Kidney (tissue), 13 donors: ENCODE measurements at regions not wholly inside any gene's neighbourhood (a gene's known extent, or its start where the extent isn't known, plus 50 kb on each side); places are given as distances from the start of the nearest gene placed in this dataset.

Experiments
- DNase-seq, 5 donors: peaks; one replicate each; pipeline ENCODE4 v3.0.0-alpha.2; 2013 to 2020
- FAIRE-seq: peaks from 2 replicates; lab custom pipeline; 2012; peaks lifted over from hg19 to GRCh38; lab: Jason Lieb, UNC
- H3K27ac ChIP-seq, 2 donors: one replicate each; pipeline ENCODE4 v1.7.0; 2013; ENCODE audit warnings: low read depth in 2 of 2, low read length in 2 of 2, inconsistent platforms in 1 of 2
- H3K27me3 ChIP-seq: one replicate; pipeline ENCODE4 v1.7.1; 2013; ENCODE audit warnings: low read length, inconsistent platforms; ENCODE audit not compliant: control insufficient read depth, insufficient read depth
- H3K36me3 ChIP-seq, 3 donors: one replicate each; pipeline versions ENCODE4 v1.7.0 to v1.7.1; 2013; ENCODE audit warnings: low read length in 3 of 3, control low read depth in 1 of 3, inconsistent platforms in 1 of 3; ENCODE audit not compliant: insufficient read depth in 3 of 3, control insufficient read depth in 2 of 3
- H3K4me1 ChIP-seq, 3 donors: one replicate each; pipeline versions ENCODE4 v1.7.0 to v1.7.1; 2013; ENCODE audit warnings: low read length in 3 of 3, inconsistent platforms in 1 of 3, low read depth in 1 of 3; ENCODE audit not compliant: control insufficient read depth in 2 of 3, insufficient read depth in 2 of 3
- H3K4me3 ChIP-seq, 3 donors: one replicate each; pipeline versions ENCODE4 v1.7.0 to v1.8.1; 2013; ENCODE audit warnings: low read length in 3 of 3, control low read depth in 1 of 3, inconsistent platforms in 1 of 3
- H3K9ac ChIP-seq, 3 donors: one replicate each; pipeline versions ENCODE4 v1.7.0 to v1.7.1; 2013; ENCODE audit warnings: low read length in 3 of 3, control low read depth in 1 of 3, inconsistent platforms in 1 of 3
- H3K9me3 ChIP-seq, 3 donors: one replicate each; pipeline versions ENCODE4 v1.7.0 to v1.7.1; 2013; ENCODE audit warnings: low read length in 3 of 3, control low read depth in 1 of 3, inconsistent platforms in 1 of 3; ENCODE audit not compliant: control insufficient read depth in 2 of 3, insufficient read depth in 1 of 3
- CTCF ChIP-seq: IDR thresholded peaks from 3 replicates; pipeline ENCODE4 v1.5.1; 2012; ENCODE audit warnings: mild to moderate bottlenecking, moderate library complexity, borderline replicate concordance; ENCODE audit not compliant: insufficient read depth; ENCODE audit errors: extremely low read depth
- intact Hi-C: fragments of 100-400 bp; cut with DNase I; formaldehyde crosslinking; loops from one replicate; pipeline ENCODE4 v1.11.1; 2022
- donor health status: control.
- donor health status: control.
- donor health status: control.
- donor health status: control.
- donor health status: control.
- donor health status: DM: yes; HTN: yes; CAD: no.
- donor health status: Normal renal cell carcinoma (clear cell type).

- H3K27me3 ChIP-seq: peaks cover 14% of the 10 kb centered on the region
- intact Hi-C loops: no loop called here
- DNase-seq (no peak), FAIRE-seq (no peak)
- H3K9ac ChIP-seq: no peak overlapping the region
- no peak overlapping the region for H3K4me3 ChIP-seq
- no peak overlapping the region for H3K27ac ChIP-seq
- no peaks in the 10 kb centered on the region for H3K36me3 ChIP-seq
- no peak for TF ChIP-seq CTCF
- H3K4me1 ChIP-seq: no peaks in the 10 kb centered on the region
- no peaks in the 10 kb centered on the region for H3K9me3 ChIP-seq
These were observed 107.4 kb upstream of the BARHL2 start for GRCh38 chr1:90824551-90824950.

GRCh38 chr1:90823686-90824085 lies 106.6 kb upstream of the BARHL2 start:
- H3K27me3 ChIP-seq: peaks cover 5% of the 10 kb centered on the region
- TF ChIP-seq CTCF: no peak
- H3K27ac ChIP-seq: no peak overlapping the region
- DNase-seq (no peak), FAIRE-seq (no peak)
- intact Hi-C loops: no loop called here
- H3K4me3 ChIP-seq: no peak overlapping the region
- H3K9ac ChIP-seq: no peak overlapping the region
- no peaks in the 10 kb centered on the region for H3K4me1 ChIP-seq
- H3K36me3 ChIP-seq: no peaks in the 10 kb centered on the region
- no peaks in the 10 kb centered on the region for H3K9me3 ChIP-seq

GRCh38 chr1:90821788-90822359 lies 104.8 kb upstream of the BARHL2 start:
- no peaks in the 10 kb centered on the region for H3K9me3 ChIP-seq
- no peaks in the 10 kb centered on the region for H3K36me3 ChIP-seq
- no peak overlapping the region for H3K9ac ChIP-seq
- no peak for TF ChIP-seq CTCF
- no peak overlapping the region for H3K4me3 ChIP-seq
- DNase-seq (no peak), FAIRE-seq (no peak)
- H3K27ac ChIP-seq: no peak overlapping the region
- intact Hi-C loops: no loop called here
- H3K4me1 ChIP-seq: no peaks in the 10 kb centered on the region
- H3K27me3 ChIP-seq: no peaks in the 10 kb centered on the region
